B cell (primary cell): ENCODE measurements at regions not wholly inside any gene's neighbourhood (a gene's known extent, or its start where the extent isn't known, plus 50 kb on each side); places are given as distances from the start of the nearest gene placed in this dataset.

Experiments used
- ATAC-seq: fragments of 200-7000 bp; cut with Tn5 transposase; one replicate; pipeline ENCODE4 v1.10.0; 2021; ENCODE audit warnings: low read depth, mild to moderate bottlenecking, moderate number of reproducible peaks, moderate library complexity
- CTCF ChIA-PET: fragments of 350-600 bp; sonication (Branson Sonifier 250); formaldehyde crosslinking; loops from one replicate; lab custom pipeline; 2021; ENCODE audit warnings: antibody characterized with exemption, inconsistent platforms; lab: Charles Lee
- POLR2A ChIA-PET: fragments of 350-600 bp; sonication (Branson Sonifier 250); formaldehyde crosslinking; loops from one replicate; lab custom pipeline; 2021; ENCODE audit warnings: antibody characterized with exemption; lab: Charles Lee
- DNase-seq: peaks from one replicate; pipeline ENCODE4 v3.0.0; 2013
- H2AFZ ChIP-seq: 2 replicates; pipeline ENCODE4 v1.6.1; 2012; ENCODE audit warnings: mild to moderate bottlenecking, low read depth, low read length; ENCODE audit not compliant: insufficient read depth, poor library complexity, severe bottlenecking
- H3K27ac ChIP-seq, 2 donors: 1 replicate in 1 of 2; 2 replicates in 1 of 2; pipeline ENCODE4 v1.5.1; 2012 to 2013; ENCODE audit warnings: low read length in 2 of 2, mild to moderate bottlenecking in 2 of 2, moderate library complexity in 1 of 2
- H3K27me3 ChIP-seq, 4 experiments: fragments of 200-600 bp in 1 of 4; sonication (generic) in 1 of 4; replicated peaks in 1 of 4; 1 replicate in 2 of 4; 2 replicates in 2 of 4; pipeline versions ENCODE4 v1.6.1 to v1.7.0; 2013 to 2016; ENCODE audit warnings: low read length in 3 of 4, mild to moderate bottlenecking in 2 of 4, mixed read lengths in 1 of 4, moderate library complexity in 1 of 4; ENCODE audit not compliant: insufficient read depth in 4 of 4, control insufficient read depth in 3 of 4; ENCODE audit errors: control extremely low read depth in 1 of 4
- H3K36me3 ChIP-seq, 2 experiments: replicated peaks in 1 of 2; 1 replicate in 1 of 2; 2 replicates in 1 of 2; pipeline versions ENCODE4 v1.6.1 to v1.7.1; 2013; ENCODE audit warnings: low read length in 1 of 2; ENCODE audit not compliant: insufficient read depth in 2 of 2, control insufficient read depth in 1 of 2; ENCODE audit errors: control extremely low read depth in 1 of 2, extremely low read depth in 1 of 2
- H3K4me1 ChIP-seq, 2 donors: fragments of 200-600 bp in 1 of 2; sonication (generic) in 1 of 2; 1 replicate in 1 of 2; 2 replicates in 1 of 2; pipeline versions ENCODE4 v1.5.1 to v1.6.1; 2013 to 2017; ENCODE audit warnings: low read length in 2 of 2; ENCODE audit not compliant: control insufficient read depth in 2 of 2, insufficient read depth in 2 of 2
- H3K4me2 ChIP-seq: replicated peaks from 2 replicates; pipeline ENCODE3; 2012; ENCODE audit warnings: mild to moderate bottlenecking, low read depth, low read length; ENCODE audit not compliant: poor library complexity, severe bottlenecking
- H3K4me3 ChIP-seq, 5 experiments: fragments of 200-600 bp in 1 of 5; sonication (generic) in 1 of 5; 1 replicate in 3 of 5; 2 replicates in 2 of 5; pipeline versions ENCODE4 v1.5.1 to v1.7.0; 2011 to 2016; ENCODE audit warnings: low read length in 4 of 5, mild to moderate bottlenecking in 4 of 5, low read depth in 2 of 5, control low read depth in 1 of 5, moderate library complexity in 1 of 5; ENCODE audit not compliant: insufficient read depth in 1 of 5; ENCODE audit errors: control extremely low read depth in 1 of 5, extremely low read depth in 1 of 5
- H3K79me2 ChIP-seq: fragments of 200-600 bp; sonication (generic); one replicate; pipeline ENCODE4 v1.6.0; 2016; ENCODE audit warnings: low read length; ENCODE audit not compliant: control insufficient read depth, insufficient read depth
- H3K9ac ChIP-seq: fragments of 200-600 bp; sonication (generic); 2 replicates; pipeline ENCODE4 v1.6.1; 2017; ENCODE audit warnings: mild to moderate bottlenecking, low read length, moderate library complexity
- H3K9me3 ChIP-seq, 3 donors: one replicate each; pipeline versions ENCODE4 v1.6.1 to v1.7.1; 2013; ENCODE audit warnings: low read length in 2 of 3; ENCODE audit not compliant: control insufficient read depth in 2 of 3, insufficient read depth in 1 of 3; ENCODE audit errors: control extremely low read depth in 1 of 3
- H4K20me1 ChIP-seq: 2 replicates; pipeline ENCODE4 v1.6.0; 2012; ENCODE audit warnings: mild to moderate bottlenecking, low read length; ENCODE audit not compliant: insufficient read depth, control insufficient read depth, poor library complexity, severe bottlenecking
- H3K27ac Mint-ChIP-seq: one replicate; pipeline ENCODE4 v1.8.0; 2021; ENCODE audit warnings: mixed read lengths
- H3K27me3 Mint-ChIP-seq: one replicate; pipeline ENCODE4 v1.8.0; 2021; ENCODE audit warnings: mixed read lengths
- H3K4me1 Mint-ChIP-seq: one replicate; pipeline ENCODE4 v1.8.0; 2021; ENCODE audit warnings: mixed read lengths
- H3K4me3 Mint-ChIP-seq: one replicate; pipeline ENCODE4 v1.8.0; 2021; ENCODE audit warnings: mixed read lengths
- H3K9me3 Mint-ChIP-seq: one replicate; pipeline ENCODE4 v1.8.0; 2022; ENCODE audit warnings: mixed read lengths; ENCODE audit not compliant: insufficient read depth
- EZH2 ChIP-seq: IDR thresholded peaks from 2 replicates; pipeline ENCODE4 v1.6.1; 2012; ENCODE audit warnings: borderline replicate concordance, low read depth, mild to moderate bottlenecking, moderate library complexity, low read length; ENCODE audit not compliant: insufficient read depth, poor library complexity, severe bottlenecking
- WGBS: methylation state at CpG from one replicate; pipeline ENCODE4 v1.1.5; 2013; ENCODE audit warnings: missing lambda C conversion rate; ENCODE audit not compliant: insufficient coverage; 5-methylcytosine and 5-hydroxymethylcytosine counted together
- intact Hi-C: fragments of 100-400 bp; cut with micrococcal nuclease; formaldehyde crosslinking; loops from one replicate; pipeline ENCODE4 v1.10.0; 2022
- TF ChIP-seq, protein P1 (sequence below): fragments of 200-600 bp; IDR thresholded peaks from one replicate; pipeline ENCODE4 v1.8.0; 2022; ENCODE audit warnings: antibody characterized with exemption, mild to moderate bottlenecking

DNA sequence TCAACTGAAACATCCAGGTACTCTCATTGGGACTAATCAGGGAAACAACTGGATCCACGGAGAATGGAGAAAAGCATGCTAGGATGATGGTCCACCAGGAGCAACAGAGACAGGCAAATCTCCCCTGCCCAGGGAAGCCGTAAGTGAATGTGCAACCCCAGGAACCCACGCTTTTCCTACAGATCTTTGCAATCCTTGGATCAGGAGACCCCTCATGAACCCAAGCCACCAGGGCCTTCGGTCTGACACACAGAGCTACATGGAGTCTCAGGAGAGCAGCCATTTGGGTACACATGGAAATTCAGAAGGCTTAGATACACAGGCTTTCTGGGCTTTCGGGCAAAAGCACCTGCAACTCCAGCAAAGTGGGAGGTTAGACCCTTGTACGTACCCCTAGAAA is 122.1 kb upstream of the PTCHD4 start:
- POLR2A ChIA-PET: no interaction called here
- no peaks in the 10 kb centered on the region for H3K27me3 Mint-ChIP-seq

DNA sequence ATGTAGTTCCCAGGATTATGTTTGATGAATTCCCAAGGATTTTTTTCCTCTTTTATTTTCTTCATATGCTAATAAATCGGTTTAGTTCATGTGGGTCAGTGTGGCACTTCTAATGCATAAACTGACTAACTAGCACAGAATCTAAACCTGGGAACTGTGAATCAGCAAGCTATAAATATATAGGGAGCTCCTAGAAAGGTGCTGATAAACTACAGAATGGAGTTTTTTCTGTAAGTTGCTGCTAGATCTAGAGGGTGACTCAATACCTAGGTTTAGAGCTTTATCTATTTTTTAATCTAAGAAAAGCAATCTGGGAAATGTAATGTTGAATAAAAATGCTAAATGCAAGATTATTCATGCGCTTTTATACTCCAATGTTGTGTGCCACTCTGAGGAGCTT is 118.8 kb upstream of the PTCHD4 start:
- Histone ChIP-seq H3K9me3 (peaks cover 0 to 20% (median 3%) of the 10 kb centered on the region in 3 donors), H3K27me3 (no peaks in the 10 kb centered on the region), H3K4me1 (no peaks in the 10 kb centered on the region), H4K20me1 (no peaks in the 10 kb centered on the region), H3K79me2 (no peaks in the 10 kb centered on the region), H3K4me3 (no peak overlapping the region), H3K9ac (no peak overlapping the region), H3K36me3 (no peaks in the 10 kb centered on the region), H2AFZ (no peak overlapping the region), H3K27ac (no peak overlapping the region), H3K4me2 (no peak overlapping the region)
- H3K27ac Mint-ChIP-seq: no peak overlapping the region
- no peaks in the 10 kb centered on the region for H3K4me1 Mint-ChIP-seq
- WGBS: no CpG with 5 or more reads among the region's 2 CpGs
- DNase-seq (no peak), ATAC-seq (no peak)
- intact Hi-C loops: no loop called here
- H3K27me3 Mint-ChIP-seq: no peaks in the 10 kb centered on the region
- CTCF ChIA-PET: no interaction called here
- no peaks in the 10 kb centered on the region for H3K9me3 Mint-ChIP-seq
- TF ChIP-seq, protein P1, sequence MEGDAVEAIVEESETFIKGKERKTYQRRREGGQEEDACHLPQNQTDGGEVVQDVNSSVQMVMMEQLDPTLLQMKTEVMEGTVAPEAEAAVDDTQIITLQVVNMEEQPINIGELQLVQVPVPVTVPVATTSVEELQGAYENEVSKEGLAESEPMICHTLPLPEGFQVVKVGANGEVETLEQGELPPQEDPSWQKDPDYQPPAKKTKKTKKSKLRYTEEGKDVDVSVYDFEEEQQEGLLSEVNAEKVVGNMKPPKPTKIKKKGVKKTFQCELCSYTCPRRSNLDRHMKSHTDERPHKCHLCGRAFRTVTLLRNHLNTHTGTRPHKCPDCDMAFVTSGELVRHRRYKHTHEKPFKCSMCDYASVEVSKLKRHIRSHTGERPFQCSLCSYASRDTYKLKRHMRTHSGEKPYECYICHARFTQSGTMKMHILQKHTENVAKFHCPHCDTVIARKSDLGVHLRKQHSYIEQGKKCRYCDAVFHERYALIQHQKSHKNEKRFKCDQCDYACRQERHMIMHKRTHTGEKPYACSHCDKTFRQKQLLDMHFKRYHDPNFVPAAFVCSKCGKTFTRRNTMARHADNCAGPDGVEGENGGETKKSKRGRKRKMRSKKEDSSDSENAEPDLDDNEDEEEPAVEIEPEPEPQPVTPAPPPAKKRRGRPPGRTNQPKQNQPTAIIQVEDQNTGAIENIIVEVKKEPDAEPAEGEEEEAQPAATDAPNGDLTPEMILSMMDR: no peak
- TF ChIP-seq EZH2: no peak
- POLR2A ChIA-PET: no interaction called here
- no peak overlapping the region for H3K4me3 Mint-ChIP-seq

More for the DNA sequence above, 122.1 kb upstream of the PTCHD4 start:
- Histone ChIP-seq H3K79me2 (no peaks in the 10 kb centered on the region), H2AFZ (no peak overlapping the region), H3K4me2 (no peak overlapping the region), H3K27me3 (no peaks in the 10 kb centered on the region), H4K20me1 (no peaks in the 10 kb centered on the region), H3K27ac (no peak overlapping the region), H3K36me3 (no peaks in the 10 kb centered on the region), H3K4me1 (no peaks in the 10 kb centered on the region), H3K9ac (no peak overlapping the region), H3K4me3 (no peak overlapping the region), H3K9me3 (peaks cover 0 to 22% (median 9%) of the 10 kb centered on the region in 3 donors)
- CTCF ChIA-PET: no interaction called here
- DNase-seq (no peak), ATAC-seq (no peak)
- Mint-ChIP-seq H3K27ac (no peak overlapping the region), H3K4me3 (no peak overlapping the region), H3K9me3 (peaks cover 16% of the 10 kb centered on the region), H3K4me1 (no peaks in the 10 kb centered on the region)
- intact Hi-C loops: no loop called here
- TF ChIP-seq, protein P1: no peak
- TF ChIP-seq EZH2: no peak
- WGBS: 88% methylated on average over 6 of the region's 6 CpGs
